HCT116 (cell line): ENCODE measurements at regions not wholly inside any gene's neighbourhood (a gene's known extent, or its start where the extent isn't known, plus 50 kb on each side); places are given as distances from the start of the nearest gene placed in this dataset.

Experiments
- ATAC-seq: fragments of 200-7000 bp; cut with Tn5 transposase; 2 replicates; pipeline ENCODE4 v1.9.1; 2020; ENCODE audit warnings: mild to moderate bottlenecking, moderate library complexity
- BruUV-seq: library from RNA; stranded (reverse); fragments of 400-500 nt; replicated peaks from 2 replicates; lab custom pipeline; 2021; lab: Mats Ljungman, UMichigan
- CTCF ChIA-PET: fragments of 300-600 bp; sonication (Branson Sonifier 250); formaldehyde crosslinking; loops from one replicate; lab custom pipeline; 2021; ENCODE audit warnings: antibody characterized with exemption; lab: Charles Lee
- POLR2A ChIA-PET: fragments of 300-600, 350-600 bp; sonication (Branson Sonifier 250); formaldehyde crosslinking; loops from one replicate; lab custom pipeline; 2021; ENCODE audit warnings: antibody characterized with exemption; lab: Charles Lee
- RAD21 ChIA-PET, 2 experiments: fragments of 300-600 bp; sonication (Branson Sonifier 250); formaldehyde crosslinking; loops; one replicate each; lab custom pipeline; 2023; ENCODE audit warnings: low total read pairs in 2 of 2; ENCODE audit not compliant: uncharacterized antibody in 2 of 2, unreplicated experiment in 2 of 2, low non-redundant PET in 1 of 2; lab: Charles Lee
- DNase-seq: peaks from one replicate; pipeline ENCODE4 v3.0.0-alpha.2; 2010; ENCODE audit warnings: low read depth, low spot score
- H2AFZ ChIP-seq: fragments of 200-600 bp; shearing (Covaris generic), sonication (generic); 2 replicates; pipeline ENCODE4 v1.6.1; 2017; ENCODE audit warnings: low read depth, mixed run types, mixed read lengths, antibody characterized with exemption, low read length; ENCODE audit not compliant: poor library complexity, severe bottlenecking
- H3K27ac ChIP-seq: 2 replicates; pipeline ENCODE4 v1.5.1; 2012; ENCODE audit warnings: low read depth, low read length
- H3K27me3 ChIP-seq: fragments of 200-600 bp; sonication (generic); 2 replicates; pipeline ENCODE4 v1.6.1; 2016; ENCODE audit warnings: mixed run types, low read length, mixed read lengths; ENCODE audit not compliant: insufficient read depth
- H3K36me3 ChIP-seq, 2 experiments: fragments of 200-500 bp in 1 of 2; fragments of 200-600 bp in 1 of 2; sonication (Bioruptor generic) in 1 of 2; sonication (generic) in 1 of 2; 2 replicates each; pipeline versions ENCODE4 v1.5.1 to v1.6.1; 2014 to 2016; ENCODE audit warnings: low read length in 2 of 2, inconsistent platforms in 1 of 2, mixed read lengths in 1 of 2, mixed run types in 1 of 2; ENCODE audit not compliant: insufficient read depth in 2 of 2, control insufficient read depth in 1 of 2
- H3K4me1 ChIP-seq, 2 experiments: fragments of 200-600 bp in 1 of 2; sonication (generic) in 1 of 2; 2 replicates each; pipeline versions ENCODE4 v1.5.1 to v1.6.1; 2012 to 2017; ENCODE audit warnings: low read length in 2 of 2, inconsistent platforms in 1 of 2, mild to moderate bottlenecking in 1 of 2, mixed read lengths in 1 of 2, mixed run types in 1 of 2, moderate library complexity in 1 of 2; ENCODE audit not compliant: insufficient read depth in 2 of 2, control insufficient read depth in 1 of 2
- H3K4me2 ChIP-seq: fragments of 200-600 bp; sonication (generic); 2 replicates; pipeline ENCODE4 v1.6.1; 2017; ENCODE audit warnings: mixed run types, low read length, mixed read lengths
- H3K4me3 ChIP-seq, 2 experiments: fragments of 200-600 bp in 1 of 2; sonication (generic) in 1 of 2; replicated peaks in 1 of 2; 2 replicates each; pipeline ENCODE4 v1.5.1; 2011 to 2016; ENCODE audit warnings: low read length in 2 of 2, control low read depth in 1 of 2, low read depth in 1 of 2, mild to moderate bottlenecking in 1 of 2, mixed read lengths in 1 of 2, mixed run types in 1 of 2
- H3K79me2 ChIP-seq: fragments of 200-600 bp; sonication (generic); 2 replicates; pipeline ENCODE4 v1.6.1; 2017; ENCODE audit warnings: mild to moderate bottlenecking, mixed run types, low read length, moderate library complexity, mixed read lengths; ENCODE audit not compliant: insufficient read depth
- H3K9ac ChIP-seq: fragments of 200-600 bp; sonication (generic); 2 replicates; pipeline ENCODE4 v1.6.1; 2016; ENCODE audit warnings: low read length, mixed read lengths
- H3K9me2 ChIP-seq: fragments of 200-600 bp; sonication (generic), shearing (Covaris generic); 2 replicates; pipeline ENCODE4 v1.6.1; 2017; ENCODE audit warnings: mixed run types, mild to moderate bottlenecking, moderate library complexity; ENCODE audit not compliant: insufficient read depth
- H3K9me3 ChIP-seq, 2 experiments: fragments of 200-500 bp in 1 of 2; fragments of 200-600 bp in 1 of 2; sonication (Bioruptor generic) in 1 of 2; sonication (generic) in 1 of 2; 2 replicates each; pipeline ENCODE4 v1.6.1; 2014 to 2017; ENCODE audit warnings: low read length in 2 of 2, mixed read lengths in 2 of 2, inconsistent platforms in 1 of 2, low read depth in 1 of 2, mild to moderate bottlenecking in 1 of 2, mixed run types in 1 of 2, moderate library complexity in 1 of 2; ENCODE audit not compliant: control insufficient read depth in 1 of 2, insufficient read depth in 1 of 2
- H4K20me1 ChIP-seq: fragments of 200-600 bp; sonication (generic), shearing (Covaris generic); 2 replicates; pipeline ENCODE4 v1.6.1; 2017; ENCODE audit warnings: mixed run types, mild to moderate bottlenecking, moderate library complexity; ENCODE audit not compliant: insufficient read depth
- ATF3 ChIP-seq: IDR thresholded peaks from 2 replicates; pipeline ENCODE4 v1.6.1; 2012
- CTCF ChIP-seq, 3 experiments: fragments of 200-600 bp in 1 of 3; sonication (generic) in 1 of 3; IDR thresholded peaks in 2 of 3; conservative IDR thresholded peaks in 1 of 3; 2 replicates each; pipeline ENCODE4 v1.5.1; 2012 to 2017; ENCODE audit warnings: low read depth in 2 of 3, low read length in 2 of 3, antibody characterized with exemption in 1 of 3, borderline replicate concordance in 1 of 3, control low read depth in 1 of 3, mild to moderate bottlenecking in 1 of 3, mixed read lengths in 1 of 3, mixed run types in 1 of 3, moderate library complexity in 1 of 3; ENCODE audit not compliant: insufficient read depth in 1 of 3
- EZH2 ChIP-seq: fragments of 200-600 bp; sonication (generic); IDR thresholded peaks from 2 replicates; pipeline ENCODE4 v1.6.1; 2017; ENCODE audit warnings: antibody characterized with exemption, mixed run types
- EZH2phosphoT487 ChIP-seq: fragments of 200-600 bp; IDR thresholded peaks from 2 replicates; pipeline ENCODE4 v1.6.1; 2018; ENCODE audit warnings: antibody characterized with exemption, borderline replicate concordance
- POLR2AphosphoS5 ChIP-seq: IDR thresholded peaks from 2 replicates; pipeline ENCODE4 v1.6.1; 2011; ENCODE audit warnings: mild to moderate bottlenecking, low read depth, low read length, moderate library complexity
- REST ChIP-seq: IDR thresholded peaks from 2 replicates; pipeline ENCODE4 v1.6.1; 2012; ENCODE audit warnings: low read depth
- SP1 ChIP-seq: IDR thresholded peaks from 2 replicates; pipeline ENCODE4 v1.6.1; 2012; ENCODE audit warnings: low read depth
- ZBTB33 ChIP-seq: IDR thresholded peaks from 2 replicates; pipeline ENCODE4 v1.6.1; 2011; ENCODE audit warnings: mild to moderate bottlenecking, low read length, moderate library complexity; ENCODE audit not compliant: insufficient replicate concordance; ENCODE audit errors: extremely low read depth
- intact Hi-C: fragments of 100-400 bp; cut with micrococcal nuclease; formaldehyde crosslinking; loops from 2 replicates; pipeline ENCODE4 v1.10.0; 2022

- intact Hi-C loops, result no loop called here
- H3K4me2 ChIP-seq, result no peak overlapping the region
- TF ChIP-seq SP1 (no peak), EZH2 (no peak), POLR2AphosphoS5 (no peak), ATF3 (no peak), EZH2phosphoT487 (no peak), REST (no peak), ZBTB33 (no peak), CTCF (IDR thresholded peaks at IDR 0.05 in 2 of 3, conservative IDR thresholded peaks at IDR 0.05 in 1 of 3; ENCODE audit: borderline replicate concordance in 1 of 3, insufficient read depth in 1 of 3, low read depth in 2 of 3, low read length in 2 of 3) (no peak)
- TF ChIP-seq, all 23 proteins: peak for 0
- Histone ChIP-seq H3K9ac (no peak overlapping the region), H3K27me3 (no peaks in the 10 kb centered on the region; the same call in 1 of the 2 replicates), H3K27ac (no peak overlapping the region), H3K36me3 (no peaks in the 10 kb centered on the region), H3K9me2 (no peaks in the 10 kb centered on the region), H3K4me1 (no peaks in the 10 kb centered on the region), H2AFZ (no peak overlapping the region), H3K79me2 (no peaks in the 10 kb centered on the region), H3K4me3 (no peak overlapping the region), H4K20me1 (no peaks in the 10 kb centered on the region), H3K9me3 (no peaks in the 10 kb centered on the region)
- ATAC-seq, result no peak
- no TSS peak for BruUV-seq
- RAD21 ChIA-PET, result no interaction called here
- POLR2A ChIA-PET, result no interaction called here
- no peak for DNase-seq
- CTCF ChIA-PET, result no interaction called here
These were observed 453.1 kb downstream of the TMEM121 start for GRCh38 chr14:105979446-105979845.
